ENCODE measurements at regions not wholly inside any gene's neighbourhood (a gene's known extent, or its start where the extent isn't known, plus 50 kb on each side); places are given as distances from the start of the nearest gene placed in this dataset.

DNA sequence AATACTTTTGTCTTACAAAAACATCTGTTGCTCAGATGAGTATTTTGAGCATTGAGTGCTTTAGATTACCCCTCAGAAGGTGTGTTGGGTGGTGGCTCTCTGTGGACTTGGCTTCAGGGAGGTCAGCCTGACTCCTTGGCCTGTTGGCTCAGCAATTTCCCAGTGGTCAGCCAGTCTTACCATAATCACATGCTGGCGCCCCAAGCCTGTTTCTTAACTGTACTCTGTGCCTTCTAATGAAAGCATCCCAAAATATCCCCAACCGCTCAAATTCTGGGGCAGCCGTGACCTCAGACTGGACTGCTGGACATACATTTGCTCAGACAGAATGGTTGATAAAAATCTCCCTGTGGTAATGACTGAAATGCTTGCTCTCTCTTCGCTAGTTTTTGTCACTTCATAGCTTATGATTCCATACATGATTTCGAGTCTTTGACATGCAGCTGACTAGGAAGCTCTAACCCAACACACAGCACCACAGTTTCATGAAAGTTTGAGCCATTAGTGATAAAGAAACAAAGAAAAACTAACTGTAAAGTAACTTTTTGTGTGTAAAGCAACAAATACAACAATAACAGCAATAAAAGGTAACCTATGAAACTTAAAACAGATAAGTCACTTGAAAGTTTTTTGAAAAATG is 562.2 kb upstream of the MEF2C start:
- TF ChIP-seq POLR2A (IDR thresholded peaks at IDR 0.05) (no peak), POLR2AphosphoS5 (IDR thresholded peaks at IDR 0.05) (no peak)
- TF ChIP-seq, protein P1, sequence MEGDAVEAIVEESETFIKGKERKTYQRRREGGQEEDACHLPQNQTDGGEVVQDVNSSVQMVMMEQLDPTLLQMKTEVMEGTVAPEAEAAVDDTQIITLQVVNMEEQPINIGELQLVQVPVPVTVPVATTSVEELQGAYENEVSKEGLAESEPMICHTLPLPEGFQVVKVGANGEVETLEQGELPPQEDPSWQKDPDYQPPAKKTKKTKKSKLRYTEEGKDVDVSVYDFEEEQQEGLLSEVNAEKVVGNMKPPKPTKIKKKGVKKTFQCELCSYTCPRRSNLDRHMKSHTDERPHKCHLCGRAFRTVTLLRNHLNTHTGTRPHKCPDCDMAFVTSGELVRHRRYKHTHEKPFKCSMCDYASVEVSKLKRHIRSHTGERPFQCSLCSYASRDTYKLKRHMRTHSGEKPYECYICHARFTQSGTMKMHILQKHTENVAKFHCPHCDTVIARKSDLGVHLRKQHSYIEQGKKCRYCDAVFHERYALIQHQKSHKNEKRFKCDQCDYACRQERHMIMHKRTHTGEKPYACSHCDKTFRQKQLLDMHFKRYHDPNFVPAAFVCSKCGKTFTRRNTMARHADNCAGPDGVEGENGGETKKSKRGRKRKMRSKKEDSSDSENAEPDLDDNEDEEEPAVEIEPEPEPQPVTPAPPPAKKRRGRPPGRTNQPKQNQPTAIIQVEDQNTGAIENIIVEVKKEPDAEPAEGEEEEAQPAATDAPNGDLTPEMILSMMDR (IDR thresholded peaks at IDR 0.05), result no peak
